ENCODE measurements at regions not wholly inside any gene's neighbourhood (a gene's known extent, or its start where the extent isn't known, plus 50 kb on each side); places are given as distances from the start of the nearest gene placed in this dataset.

GRCh38 chr11:13168271-13168670, 109.3 kb upstream of the BMAL1 start:
- no peak for TF ChIP-seq CEBPB (IDR thresholded peaks at IDR 0.05)
- TF ChIP-seq NFIC (IDR thresholded peaks at IDR 0.05) = peak; percentile 20; the same call in 1 of the 2 replicates
- TF ChIP-seq, protein P1, sequence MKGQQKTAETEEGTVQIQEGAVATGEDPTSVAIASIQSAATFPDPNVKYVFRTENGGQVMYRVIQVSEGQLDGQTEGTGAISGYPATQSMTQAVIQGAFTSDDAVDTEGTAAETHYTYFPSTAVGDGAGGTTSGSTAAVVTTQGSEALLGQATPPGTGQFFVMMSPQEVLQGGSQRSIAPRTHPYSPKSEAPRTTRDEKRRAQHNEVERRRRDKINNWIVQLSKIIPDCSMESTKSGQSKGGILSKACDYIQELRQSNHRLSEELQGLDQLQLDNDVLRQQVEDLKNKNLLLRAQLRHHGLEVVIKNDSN (IDR thresholded peaks at IDR 0.05) = no peak
- TF ChIP-seq MAX (IDR thresholded peaks at IDR 0.05) = no peak
- no peak for TF ChIP-seq YY1 (IDR thresholded peaks at IDR 0.05; ENCODE audit: low read depth)
- no peak for TF ChIP-seq TEAD4 (IDR thresholded peaks at IDR 0.05)
- TF ChIP-seq ZBTB7A (IDR thresholded peaks at IDR 0.05; ENCODE audit: low read depth) = no peak
- no peak for TF ChIP-seq TCF12 (IDR thresholded peaks at IDR 0.05; ENCODE audit: low read depth)

GRCh38 chr11:13169709-13170108, 107.9 kb upstream of the BMAL1 start:
- TF ChIP-seq TCF12 (IDR thresholded peaks at IDR 0.05; ENCODE audit: low read depth) = no peak
- TF ChIP-seq NFIC (IDR thresholded peaks at IDR 0.05) = peak; percentile 69

DNA sequence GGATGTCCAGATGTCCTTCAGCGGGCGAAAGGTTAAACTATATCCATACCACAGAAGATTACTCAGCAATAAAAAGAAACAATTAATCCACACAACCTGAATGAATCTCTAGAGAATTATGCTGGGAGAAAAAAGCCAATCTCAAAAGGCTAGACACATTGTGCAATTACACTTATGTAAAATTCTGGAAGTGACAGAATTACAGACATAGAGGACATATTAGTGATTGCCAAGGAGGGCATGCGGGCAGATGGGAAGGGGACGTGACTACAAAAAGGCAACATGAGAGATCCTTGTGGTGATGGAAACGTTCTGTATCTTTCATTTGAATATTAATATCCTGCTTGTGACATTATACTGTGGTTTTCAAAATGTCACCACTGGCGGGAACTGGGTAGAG, 103.5 kb upstream of the BMAL1 start:
- TF ChIP-seq, protein P1 (IDR thresholded peaks at IDR 0.05) = no peak
- TF ChIP-seq CREB1 (IDR thresholded peaks at IDR 0.05; ENCODE audit: low read depth) (no peak), FOXM1 (IDR thresholded peaks at IDR 0.05; ENCODE audit: borderline replicate concordance, low read depth) (no peak), EGR1 (IDR thresholded peaks at IDR 0.05) (no peak), ZBTB7A (IDR thresholded peaks at IDR 0.05; ENCODE audit: low read depth) (no peak), REST (IDR thresholded peaks at IDR 0.05; ENCODE audit: low read depth) (no peak), MAX (IDR thresholded peaks at IDR 0.05) (no peak), TCF12 (IDR thresholded peaks at IDR 0.05; ENCODE audit: low read depth) (no peak), RAD21 (IDR thresholded peaks at IDR 0.05; ENCODE audit: low read depth) (no peak), CEBPB (IDR thresholded peaks at IDR 0.05) (no peak), TEAD4 (IDR thresholded peaks at IDR 0.05) (no peak), YY1 (IDR thresholded peaks at IDR 0.05; ENCODE audit: low read depth) (no peak), EP300 (IDR thresholded peaks at IDR 0.05; ENCODE audit: borderline replicate concordance) (no peak), NFIC (IDR thresholded peaks at IDR 0.05) (no peak), TAF1 (IDR thresholded peaks at IDR 0.05; ENCODE audit: low read depth) (no peak)

DNA sequence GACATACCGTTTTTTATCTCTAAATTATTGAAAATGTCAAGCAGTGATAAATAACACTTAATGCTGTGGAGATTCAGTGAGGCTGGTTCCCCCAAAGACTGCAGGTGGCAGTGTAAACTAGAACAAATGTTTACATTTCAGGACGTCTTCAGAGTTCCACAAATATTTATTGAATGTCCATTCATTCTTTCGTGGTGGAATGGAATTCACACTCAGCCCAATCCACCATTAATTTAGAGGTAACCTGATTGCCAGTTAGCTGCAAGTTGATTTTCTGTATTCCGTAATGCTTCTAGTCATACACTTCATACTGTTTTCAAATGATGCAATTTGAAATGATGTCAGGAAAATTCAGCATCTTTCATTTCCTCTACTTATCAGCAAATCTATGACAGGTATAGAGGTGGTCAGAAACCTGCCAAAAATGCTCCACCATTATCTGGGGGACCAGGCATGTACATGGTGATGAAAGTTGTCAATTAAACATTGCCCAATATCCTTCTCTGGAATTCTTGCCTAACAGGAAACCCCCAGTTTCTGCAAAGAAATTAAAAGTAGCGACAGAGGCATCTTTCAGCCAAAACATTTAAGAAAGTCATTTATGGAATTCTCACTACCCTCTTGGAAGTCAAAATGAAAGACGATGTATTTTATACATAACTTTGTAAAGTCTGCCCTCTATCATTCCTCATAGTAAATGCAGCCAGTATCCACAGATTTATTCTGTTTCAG, 94.3 kb upstream of the BMAL1 start:
- TF ChIP-seq RAD21 (IDR thresholded peaks at IDR 0.05; ENCODE audit: low read depth) (peak; percentile 63), EGR1 (IDR thresholded peaks at IDR 0.05) (no peak)

GRCh38 chr11:13183826-13184196, 93.8 kb upstream of the BMAL1 start:
- TF ChIP-seq, protein P1 (IDR thresholded peaks at IDR 0.05) = no peak
- TF ChIP-seq ZBTB7A (IDR thresholded peaks at IDR 0.05; ENCODE audit: low read depth) (no peak), CREB1 (IDR thresholded peaks at IDR 0.05; ENCODE audit: low read depth) (no peak), EGR1 (IDR thresholded peaks at IDR 0.05) (no peak), TAF1 (IDR thresholded peaks at IDR 0.05; ENCODE audit: low read depth) (no peak), NFIC (IDR thresholded peaks at IDR 0.05) (no peak), REST (IDR thresholded peaks at IDR 0.05; ENCODE audit: low read depth) (no peak), TCF12 (IDR thresholded peaks at IDR 0.05; ENCODE audit: low read depth) (no peak), CEBPB (IDR thresholded peaks at IDR 0.05) (no peak), RAD21 (IDR thresholded peaks at IDR 0.05; ENCODE audit: low read depth) (no peak), FOXM1 (IDR thresholded peaks at IDR 0.05; ENCODE audit: borderline replicate concordance, low read depth) (no peak), MAX (IDR thresholded peaks at IDR 0.05) (no peak), TEAD4 (IDR thresholded peaks at IDR 0.05) (no peak), EP300 (IDR thresholded peaks at IDR 0.05; ENCODE audit: borderline replicate concordance) (no peak)
